Large intestine (tissue), 3 donors: ENCODE measurements at regions not wholly inside any gene's neighbourhood (a gene's known extent, or its start where the extent isn't known, plus 50 kb on each side); places are given as distances from the start of the nearest gene placed in this dataset.

Experiments used
- DNase-seq, 2 donors: peaks; one replicate each; pipeline versions ENCODE4 v3.0.0 to v3.0.0-alpha.2; 2013
- H3K27ac ChIP-seq: one replicate; pipeline ENCODE4 v1.5.1; 2013; ENCODE audit warnings: low read length
- H3K27me3 ChIP-seq: 2 replicates; pipeline ENCODE4 v1.6.1; 2013; ENCODE audit warnings: low read length; ENCODE audit not compliant: control insufficient read depth, insufficient read depth
- H3K36me3 ChIP-seq: 2 replicates; pipeline ENCODE4 v1.6.1; 2013; ENCODE audit warnings: low read length; ENCODE audit not compliant: control insufficient read depth, insufficient read depth
- H3K4me1 ChIP-seq: one replicate; pipeline ENCODE4 v1.6.1; 2013; ENCODE audit warnings: low read length; ENCODE audit not compliant: control insufficient read depth, insufficient read depth
- H3K4me3 ChIP-seq: one replicate; pipeline ENCODE4 v1.5.1; 2013; ENCODE audit warnings: low read length
- H3K9me3 ChIP-seq: one replicate; pipeline ENCODE4 v1.6.1; 2013; ENCODE audit warnings: mild to moderate bottlenecking, low read depth, low read length, moderate library complexity; ENCODE audit not compliant: control insufficient read depth
- WGBS: methylation state at CpG from one replicate; pipeline ENCODE4 v1.1.5; 2013; ENCODE audit warnings: low lambda C conversion rate; ENCODE audit not compliant: insufficient coverage; 5-methylcytosine and 5-hydroxymethylcytosine counted together

DNA sequence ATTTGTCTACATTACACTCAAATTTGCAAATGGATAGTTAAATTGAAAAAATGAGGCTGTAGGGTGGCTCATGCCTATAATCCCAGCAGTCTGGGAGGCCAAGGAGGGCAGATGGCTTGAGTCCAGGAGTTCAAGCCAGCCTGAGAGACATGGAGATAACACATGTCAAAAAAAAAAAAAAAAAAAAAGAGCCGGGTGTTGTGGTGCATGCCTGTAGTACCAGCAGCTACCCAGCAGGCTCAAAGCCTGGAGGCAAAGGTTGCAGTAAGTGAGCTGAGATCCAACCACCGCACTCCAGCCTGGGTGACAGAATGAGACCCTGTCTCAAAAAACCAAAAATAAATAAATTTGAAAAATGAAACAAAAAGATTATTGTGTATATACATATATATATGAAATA, 119.9 kb upstream of the MGAT4C start:
- no peak for DNase-seq
- Histone ChIP-seq H3K27me3 (no peaks in the 10 kb centered on the region), H3K4me3 (no peak overlapping the region), H3K9me3 (no peaks in the 10 kb centered on the region), H3K36me3 (no peaks in the 10 kb centered on the region), H3K4me1 (no peaks in the 10 kb centered on the region), H3K27ac (no peak overlapping the region)
- WGBS, result 67% methylated on average over 1 of the region's 2 CpGs

DNA sequence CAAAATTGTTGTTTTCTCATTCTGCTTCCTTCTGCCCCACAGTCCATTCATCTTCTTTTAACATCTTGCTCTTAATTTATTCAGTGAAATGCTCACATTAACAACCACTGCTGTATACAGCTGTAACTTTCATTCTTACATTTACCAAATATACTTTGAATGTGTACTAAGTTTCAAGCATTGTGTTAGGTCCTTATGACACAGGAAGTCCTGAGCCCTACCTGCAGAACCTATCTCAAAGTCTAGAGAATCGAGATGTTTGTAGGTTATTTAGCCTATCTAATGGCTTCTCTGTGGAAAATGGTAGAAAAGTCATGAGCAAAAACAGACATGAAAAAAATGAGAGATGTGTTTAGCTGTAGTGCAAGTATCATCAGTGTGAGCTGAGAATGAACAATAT, 117.6 kb upstream of the MGAT4C start:
- no peaks in the 10 kb centered on the region for H3K27me3 ChIP-seq
- WGBS, result no CpG with 5 or more reads among the region's 1 CpG
- H3K9me3 ChIP-seq, result no peaks in the 10 kb centered on the region
- DNase-seq, result no peak
- no peaks in the 10 kb centered on the region for H3K36me3 ChIP-seq
- H3K4me3 ChIP-seq, result no peak overlapping the region
- no peaks in the 10 kb centered on the region for H3K4me1 ChIP-seq
- no peak overlapping the region for H3K27ac ChIP-seq

DNA sequence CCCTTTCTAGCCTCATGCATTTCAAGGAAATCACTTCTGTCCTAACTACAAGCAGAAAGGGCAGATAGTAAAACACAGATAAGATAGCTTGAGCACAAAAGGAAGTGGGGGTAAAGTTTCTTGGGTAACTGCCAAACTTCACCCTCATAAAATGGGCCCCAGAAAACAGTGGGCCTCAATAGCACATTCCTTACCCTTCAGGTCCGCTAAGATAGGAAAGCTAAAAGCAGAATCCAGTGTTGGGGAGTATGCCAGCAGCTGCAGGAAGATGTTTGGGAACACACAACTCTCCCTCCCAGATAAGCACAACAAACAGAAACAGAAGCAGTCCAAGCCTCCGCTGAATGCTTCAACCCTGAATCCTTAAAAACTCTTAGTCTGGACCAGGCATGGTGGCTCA, 110.9 kb upstream of the MGAT4C start:
- no peak overlapping the region for H3K27ac ChIP-seq
- H3K27me3 ChIP-seq, result no peaks in the 10 kb centered on the region
- H3K4me3 ChIP-seq, result no peak overlapping the region
- no CpG with 5 or more reads among the region's 2 CpGs for WGBS
- DNase-seq, result peak in 1 of 2 donors; percentile 38
- H3K4me1 ChIP-seq, result no peaks in the 10 kb centered on the region
- H3K9me3 ChIP-seq, result no peaks in the 10 kb centered on the region
- H3K36me3 ChIP-seq, result no peaks in the 10 kb centered on the region

DNA sequence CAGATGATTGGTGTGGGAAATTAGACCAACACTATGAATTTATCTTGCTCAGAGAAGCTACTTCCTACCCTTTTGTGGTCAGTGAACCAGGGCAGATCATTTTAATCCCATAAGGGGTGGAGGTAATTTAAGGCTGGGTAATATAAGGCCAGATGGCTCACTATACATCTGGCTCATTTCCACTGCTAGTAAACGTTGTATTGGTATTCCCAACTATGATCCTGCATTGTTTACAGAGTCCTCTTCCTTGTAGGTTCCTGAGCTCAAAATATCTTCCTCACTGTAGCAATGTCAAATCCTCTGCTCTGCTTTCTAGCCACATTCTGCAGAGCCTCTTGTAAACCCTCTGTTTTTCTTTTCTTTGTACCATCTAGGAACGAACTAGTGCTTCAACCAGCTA, 93.0 kb upstream of the MGAT4C start:
- no peak overlapping the region for H3K27ac ChIP-seq
- no peaks in the 10 kb centered on the region for H3K27me3 ChIP-seq
- no peak for DNase-seq
- 50% methylated on average over 2 of the region's 2 CpGs for WGBS
- H3K4me3 ChIP-seq, result no peak overlapping the region
- no peaks in the 10 kb centered on the region for H3K4me1 ChIP-seq
- H3K36me3 ChIP-seq, result no peaks in the 10 kb centered on the region
- H3K9me3 ChIP-seq, result no peaks in the 10 kb centered on the region

DNA sequence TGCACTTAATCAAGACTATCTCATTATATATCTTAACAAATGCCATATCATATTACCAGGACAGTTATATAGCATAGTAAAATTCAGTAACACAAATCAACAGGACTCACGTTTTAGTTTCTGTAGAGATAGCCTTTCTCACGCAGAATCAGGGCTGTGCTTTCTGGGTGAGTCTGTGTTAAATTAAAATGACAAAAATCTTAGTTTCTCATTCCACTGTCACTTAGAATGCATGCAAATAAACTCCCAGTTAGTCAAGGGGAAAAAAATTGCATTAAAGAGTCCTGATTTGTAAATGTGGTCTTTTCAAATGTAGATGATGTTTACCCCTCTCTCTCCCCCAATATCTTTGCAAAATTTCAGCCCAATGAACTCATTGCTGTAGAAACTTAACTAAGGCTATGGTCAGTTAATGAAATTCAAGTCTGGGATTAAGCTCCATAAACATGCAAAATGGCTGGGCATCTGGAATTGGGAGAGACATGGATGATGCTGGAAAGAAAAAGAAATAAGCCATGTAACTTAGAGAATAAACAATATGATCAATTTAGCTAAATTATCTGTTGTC, 77.8 kb upstream of the MGAT4C start:
- no peaks in the 10 kb centered on the region for H3K36me3 ChIP-seq
- no peak overlapping the region for H3K4me3 ChIP-seq
- no peaks in the 10 kb centered on the region for H3K9me3 ChIP-seq
- no CpG with 5 or more reads among the region's 2 CpGs for WGBS
- no peaks in the 10 kb centered on the region for H3K4me1 ChIP-seq
- no peak overlapping the region for H3K27ac ChIP-seq
- no peaks in the 10 kb centered on the region for H3K27me3 ChIP-seq
- DNase-seq, result no peak

DNA sequence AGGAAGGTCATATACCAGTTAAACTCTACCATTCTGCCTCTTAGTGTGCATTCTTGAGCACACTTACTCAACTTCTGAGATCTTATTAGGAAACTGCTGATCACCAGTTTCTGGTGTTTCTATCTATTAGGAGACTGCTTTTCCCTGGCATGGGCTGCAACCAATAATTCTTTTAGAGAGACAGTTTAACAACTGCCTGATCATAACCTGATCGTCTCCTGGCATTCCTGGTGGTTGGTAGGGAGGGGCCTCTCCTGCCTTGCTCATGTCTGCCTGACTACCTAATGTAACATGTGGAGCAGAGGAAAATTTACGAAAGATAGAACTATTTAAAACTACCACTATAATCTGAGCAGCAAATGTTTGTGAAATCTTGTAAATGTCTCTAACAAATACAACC, 75.3 kb upstream of the MGAT4C start:
- no peak overlapping the region for H3K4me3 ChIP-seq
- H3K9me3 ChIP-seq, result no peaks in the 10 kb centered on the region
- H3K27ac ChIP-seq, result no peak overlapping the region
- H3K27me3 ChIP-seq, result no peaks in the 10 kb centered on the region
- H3K36me3 ChIP-seq, result no peaks in the 10 kb centered on the region
- WGBS, result no CpG with 5 or more reads among the region's 2 CpGs
- no peak for DNase-seq
- no peaks in the 10 kb centered on the region for H3K4me1 ChIP-seq

DNA sequence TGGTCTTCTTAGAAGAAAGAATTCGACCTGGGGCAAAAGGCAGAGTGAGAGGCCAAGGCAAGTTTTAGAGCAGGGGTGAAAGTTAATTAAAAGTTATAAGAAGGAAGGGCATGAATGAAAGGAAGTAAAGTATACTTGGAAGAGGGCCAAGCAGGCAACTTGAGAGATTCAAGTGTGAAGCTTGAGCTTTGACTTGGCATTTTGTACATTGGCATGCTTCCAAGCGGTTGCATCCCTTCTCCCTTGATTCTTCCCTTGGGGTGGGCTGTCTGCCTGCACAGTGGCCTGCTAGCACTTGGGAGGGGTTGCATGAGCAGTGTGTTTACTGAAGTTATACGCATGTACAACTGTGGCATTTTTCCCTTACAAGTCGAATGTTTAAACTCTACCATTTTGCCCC, 74.8 kb upstream of the MGAT4C start:
- no peaks in the 10 kb centered on the region for H3K4me1 ChIP-seq
- DNase-seq, result no peak
- H3K27me3 ChIP-seq, result no peaks in the 10 kb centered on the region
- no peak overlapping the region for H3K27ac ChIP-seq
- no peaks in the 10 kb centered on the region for H3K36me3 ChIP-seq
- H3K4me3 ChIP-seq, result no peak overlapping the region
- WGBS, result no CpG with 5 or more reads among the region's 4 CpGs
- H3K9me3 ChIP-seq, result no peaks in the 10 kb centered on the region

DNA sequence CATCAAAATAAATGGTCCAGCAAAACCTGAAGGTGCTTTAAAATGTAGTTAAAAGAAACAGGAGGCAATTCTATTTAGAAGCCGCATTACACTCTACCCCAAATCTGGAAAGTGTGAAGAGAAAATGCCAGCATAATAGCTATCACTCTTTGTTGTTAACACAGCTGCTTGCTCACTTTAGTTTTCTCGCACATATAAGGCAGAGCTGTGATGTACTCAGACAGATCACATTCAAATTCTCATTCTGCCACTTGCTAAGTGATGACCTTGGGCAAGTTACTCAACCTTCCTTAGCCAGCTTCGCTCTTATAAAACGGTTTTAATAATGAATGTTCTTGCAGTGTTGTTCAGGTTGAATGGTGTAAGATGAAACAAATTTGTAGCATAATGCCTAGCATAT, 56.0 kb upstream of the MGAT4C start:
- no peak overlapping the region for H3K27ac ChIP-seq
- 100% methylated on average over 1 of the region's 4 CpGs for WGBS
- no peak for DNase-seq
- H3K27me3 ChIP-seq, result no peaks in the 10 kb centered on the region
- H3K36me3 ChIP-seq, result no peaks in the 10 kb centered on the region
- H3K9me3 ChIP-seq, result no peaks in the 10 kb centered on the region
- no peaks in the 10 kb centered on the region for H3K4me1 ChIP-seq
- no peak overlapping the region for H3K4me3 ChIP-seq
